H9 (cell line): ENCODE measurements at regions not wholly inside any gene's neighbourhood (a gene's known extent, or its start where the extent isn't known, plus 50 kb on each side); places are given as distances from the start of the nearest gene placed in this dataset.

Experiments
- DNase-seq: peaks from one replicate; pipeline ENCODE4 v3.0.0-alpha.2; 2017
- H2AFZ ChIP-seq: one replicate; pipeline ENCODE4 v1.6.1; 2013; ENCODE audit warnings: mild to moderate bottlenecking, low read length, control low read depth, moderate library complexity
- H2AK5ac ChIP-seq: 2 replicates; pipeline ENCODE4 v1.6.1; 2013; ENCODE audit warnings: low read length, control low read depth, mixed read lengths; ENCODE audit not compliant: insufficient read length
- H2BK120ac ChIP-seq: one replicate; pipeline ENCODE4 v1.6.1; 2013; ENCODE audit warnings: low read depth, mild to moderate bottlenecking, low read length, control low read depth, inconsistent platforms; ENCODE audit not compliant: poor library complexity, severe bottlenecking
- H2BK12ac ChIP-seq: 2 replicates; pipeline ENCODE4 v1.6.1; 2013; ENCODE audit warnings: low read length, control low read depth, mixed read lengths, low read depth; ENCODE audit not compliant: insufficient read length
- H2BK15ac ChIP-seq: 2 replicates; pipeline ENCODE4 v1.6.1; 2013; ENCODE audit warnings: low read depth, low read length, control low read depth
- H2BK20ac ChIP-seq: one replicate; pipeline ENCODE4 v1.6.1; 2013; ENCODE audit warnings: low read depth, mild to moderate bottlenecking, low read length, control low read depth, inconsistent platforms; ENCODE audit not compliant: poor library complexity, severe bottlenecking
- H2BK5ac ChIP-seq: 2 replicates; pipeline ENCODE4 v1.6.1; 2013; ENCODE audit warnings: low read length, control low read depth, mixed read lengths; ENCODE audit not compliant: insufficient read length
- H3K14ac ChIP-seq: 2 replicates; pipeline ENCODE4 v1.6.1; 2013; ENCODE audit warnings: low read length, control low read depth; ENCODE audit not compliant: insufficient read depth
- H3K18ac ChIP-seq: 2 replicates; pipeline ENCODE4 v1.6.1; 2013; ENCODE audit warnings: low read depth, mild to moderate bottlenecking, mixed read lengths, low read length, control low read depth; ENCODE audit not compliant: insufficient read length
- H3K23ac ChIP-seq: 2 replicates; pipeline ENCODE4 v1.6.1; 2013; ENCODE audit warnings: low read length, control low read depth, mixed read lengths, low read depth; ENCODE audit not compliant: insufficient read length
- H3K23me2 ChIP-seq: 2 replicates; pipeline ENCODE4 v1.6.1; 2013; ENCODE audit warnings: low read depth, mild to moderate bottlenecking, mixed read lengths, low read length, control low read depth; ENCODE audit not compliant: insufficient read length, poor library complexity, severe bottlenecking
- H3K27ac ChIP-seq: 2 replicates; pipeline ENCODE4 v1.5.1; 2013; ENCODE audit warnings: low read length, control low read depth, mixed read lengths, low read depth; ENCODE audit not compliant: insufficient read length
- H3K27me3 ChIP-seq: 2 replicates; pipeline ENCODE4 v1.6.1; 2013; ENCODE audit warnings: low read length, control low read depth, inconsistent platforms; ENCODE audit not compliant: insufficient read depth
- H3K4ac ChIP-seq: 2 replicates; pipeline ENCODE4 v1.6.1; 2013; ENCODE audit warnings: low read depth, mild to moderate bottlenecking, control low read depth, inconsistent platforms, low read length, moderate library complexity
- H3K4me1 ChIP-seq: 2 replicates; pipeline ENCODE4 v1.6.1; 2013; ENCODE audit warnings: low read length, control low read depth, inconsistent platforms; ENCODE audit not compliant: insufficient read depth
- H3K4me2 ChIP-seq: 2 replicates; pipeline ENCODE4 v1.6.1; 2013; ENCODE audit warnings: low read length, control low read depth, mixed read lengths; ENCODE audit not compliant: insufficient read length, insufficient read depth
- H3K56ac ChIP-seq: 2 replicates; pipeline ENCODE4 v1.6.1; 2013; ENCODE audit warnings: low read depth, mild to moderate bottlenecking, mixed read lengths, low read length, control low read depth; ENCODE audit not compliant: insufficient read length
- H3K79me1 ChIP-seq: 2 replicates; pipeline ENCODE4 v1.6.1; 2013; ENCODE audit warnings: low read depth, mild to moderate bottlenecking, moderate library complexity, low read length, control low read depth, inconsistent platforms; ENCODE audit not compliant: insufficient read depth, poor library complexity, severe bottlenecking
- H3K79me2 ChIP-seq: 2 replicates; pipeline ENCODE4 v1.6.1; 2013; ENCODE audit warnings: low read length, control low read depth, inconsistent platforms; ENCODE audit not compliant: insufficient read depth
- H3K9ac ChIP-seq: 2 replicates; pipeline ENCODE4 v1.6.1; 2013; ENCODE audit warnings: low read length, control low read depth, mixed read lengths; ENCODE audit not compliant: insufficient read length; ENCODE audit errors: extremely low read depth
- H3K9me3 ChIP-seq: one replicate; pipeline ENCODE4 v1.6.1; 2013; ENCODE audit warnings: low read depth, low read length, inconsistent platforms; ENCODE audit not compliant: control insufficient read depth
- H3T11ph ChIP-seq: one replicate; pipeline ENCODE4 v1.6.1; 2013; ENCODE audit warnings: mild to moderate bottlenecking, low read length, control low read depth, inconsistent platforms
- H4K20me1 ChIP-seq: one replicate; pipeline ENCODE4 v1.6.1; 2013; ENCODE audit not compliant: control insufficient read depth, insufficient read length, insufficient read depth
- H4K5ac ChIP-seq: 2 replicates; pipeline ENCODE4 v1.6.1; 2013; ENCODE audit warnings: low read depth, mild to moderate bottlenecking, mixed read lengths, low read length, control low read depth; ENCODE audit not compliant: insufficient read length
- H4K8ac ChIP-seq: replicated peaks from 2 replicates; pipeline ENCODE4 v1.6.1; 2013; ENCODE audit warnings: low read length, control low read depth, mixed read lengths, low read depth; ENCODE audit not compliant: insufficient read length
- H4K91ac ChIP-seq: 2 replicates; pipeline ENCODE4 v1.6.1; 2013; ENCODE audit warnings: low read depth, mild to moderate bottlenecking, moderate library complexity, mixed read lengths, low read length, control low read depth; ENCODE audit not compliant: insufficient read length
- H3K27ac Mint-ChIP-seq, 3 experiments: 2 replicates in 2 of 3; 3 replicates in 1 of 3; pipeline ENCODE4 v1.8.0; 2020 to 2021; ENCODE audit warnings: mixed read lengths in 3 of 3, mild to moderate bottlenecking in 1 of 3, moderate library complexity in 1 of 3
- H3K27me3 Mint-ChIP-seq: 2 replicates; pipeline ENCODE4 v1.8.0; 2021; ENCODE audit warnings: low read depth, mild to moderate bottlenecking, moderate library complexity, mixed read lengths
- H3K36me3 Mint-ChIP-seq, 3 experiments: 2 replicates in 2 of 3; 3 replicates in 1 of 3; pipeline ENCODE4 v1.8.0; 2020 to 2021; ENCODE audit warnings: low read depth in 3 of 3, mixed read lengths in 3 of 3; ENCODE audit not compliant: insufficient read depth in 1 of 3
- H3K4me1 Mint-ChIP-seq, 2 experiments: 2 replicates each; pipeline ENCODE4 v1.8.0; 2020; ENCODE audit warnings: mixed read lengths in 2 of 2
- H3K4me3 Mint-ChIP-seq, 2 experiments: 2 replicates in 1 of 2; 3 replicates in 1 of 2; pipeline ENCODE4 v1.8.0; 2020 to 2021; ENCODE audit warnings: mild to moderate bottlenecking in 2 of 2, mixed read lengths in 2 of 2, moderate library complexity in 1 of 2
- H3K9me3 Mint-ChIP-seq, 2 experiments: 2 replicates in 1 of 2; 3 replicates in 1 of 2; pipeline ENCODE4 v1.8.0; 2020; ENCODE audit warnings: mild to moderate bottlenecking in 2 of 2, mixed read lengths in 2 of 2, moderate library complexity in 1 of 2
- CTCF ChIP-seq: fragments of 200-600 bp; sonication (generic); conservative IDR thresholded peaks from 3 replicates; pipeline ENCODE4 v1.8.0; 2021; ENCODE audit warnings: antibody characterized with exemption, mild to moderate bottlenecking
- WGBS: extraction: QIAGEN DNeasy Blood & Tissue Kit; methylation state at CpG from one replicate; pipeline ENCODE4 v1.1.7; 2013; ENCODE audit warnings: missing lambda C conversion rate, low lambda C conversion rate, mixed read lengths; ENCODE audit not compliant: insufficient read length; ENCODE audit errors: extremely low coverage; 5-methylcytosine and 5-hydroxymethylcytosine counted together

GRCh38 chr18:39313992-39314391 is 1748.4 kb upstream of the CELF4 start:
- Mint-ChIP-seq H3K4me3 (no peak overlapping the region), H3K27ac (peak overlapping the region in 2 of 3 experiments; percentile 47 to 56; a peak in 1 of 7 replicates), H3K9me3 (peaks cover 12 to 17% of the 10 kb centered on the region in 2 experiments), H3K36me3 (peaks cover 15 to 22% (median 20%) of the 10 kb centered on the region in 3 experiments), H3K4me1 (no peaks in the 10 kb centered on the region; a peak in 2 of 4 replicates), H3K27me3 (no peaks in the 10 kb centered on the region)
- no peaks in the 10 kb centered on the region for H3K23me2 ChIP-seq
- no peaks in the 10 kb centered on the region for H3K79me1 ChIP-seq
- no peak overlapping the region for H2BK12ac ChIP-seq
- H3K56ac ChIP-seq = no peak overlapping the region
- no peak overlapping the region for H4K5ac ChIP-seq
- no peak overlapping the region for H4K91ac ChIP-seq
- no peak overlapping the region for H2BK15ac ChIP-seq
- peaks cover 12% of the 10 kb centered on the region for H3K9me3 ChIP-seq
- no peak overlapping the region for H2AK5ac ChIP-seq
- no peak overlapping the region for H3K4me2 ChIP-seq
- H3K27ac ChIP-seq = no peak overlapping the region
- H2BK120ac ChIP-seq = no peak overlapping the region
- no peaks in the 10 kb centered on the region for H4K20me1 ChIP-seq
- no peak overlapping the region for H3K4ac ChIP-seq
- H3K14ac ChIP-seq = no peak overlapping the region
- H2AFZ ChIP-seq = no peak overlapping the region
- H4K8ac ChIP-seq = no peak overlapping the region
- TF ChIP-seq CTCF = no peak
- H2BK5ac ChIP-seq = no peak overlapping the region
- no peak for DNase-seq
- no CpG with 5 or more reads among the region's 4 CpGs for WGBS
- no peak overlapping the region for H3K23ac ChIP-seq
- no peak overlapping the region for H3T11ph ChIP-seq
- H2BK20ac ChIP-seq = no peak overlapping the region
- no peaks in the 10 kb centered on the region for H3K79me2 ChIP-seq
- H3K9ac ChIP-seq = no peak overlapping the region
- H3K18ac ChIP-seq = no peak overlapping the region
- no peaks in the 10 kb centered on the region for H3K27me3 ChIP-seq
- no peaks in the 10 kb centered on the region for H3K4me1 ChIP-seq
